Fibroblast of villous mesenchyme (primary cell): ENCODE measurements at regions not wholly inside any gene's neighbourhood (a gene's known extent, or its start where the extent isn't known, plus 50 kb on each side); places are given as distances from the start of the nearest gene placed in this dataset.

Experiments
- DNase-seq: peaks from one replicate; pipeline ENCODE4 v3.0.0-alpha.2; 2010; ENCODE audit warnings: low read depth
- H3K4me3 ChIP-seq: 2 replicates; pipeline ENCODE4 v1.5.1; 2011; ENCODE audit warnings: low read depth, mild to moderate bottlenecking, low read length
- CTCF ChIP-seq: IDR thresholded peaks from 2 replicates; pipeline ENCODE4 v1.5.1; 2012; ENCODE audit warnings: low read depth, mild to moderate bottlenecking, low read length; ENCODE audit not compliant: insufficient read depth

GRCh38 chr1:29966526-29967045, 730.3 kb downstream of the PTPRU start:
- no peak for TF ChIP-seq CTCF
- DNase-seq: no peak
- no peak overlapping the region for H3K4me3 ChIP-seq

DNA sequence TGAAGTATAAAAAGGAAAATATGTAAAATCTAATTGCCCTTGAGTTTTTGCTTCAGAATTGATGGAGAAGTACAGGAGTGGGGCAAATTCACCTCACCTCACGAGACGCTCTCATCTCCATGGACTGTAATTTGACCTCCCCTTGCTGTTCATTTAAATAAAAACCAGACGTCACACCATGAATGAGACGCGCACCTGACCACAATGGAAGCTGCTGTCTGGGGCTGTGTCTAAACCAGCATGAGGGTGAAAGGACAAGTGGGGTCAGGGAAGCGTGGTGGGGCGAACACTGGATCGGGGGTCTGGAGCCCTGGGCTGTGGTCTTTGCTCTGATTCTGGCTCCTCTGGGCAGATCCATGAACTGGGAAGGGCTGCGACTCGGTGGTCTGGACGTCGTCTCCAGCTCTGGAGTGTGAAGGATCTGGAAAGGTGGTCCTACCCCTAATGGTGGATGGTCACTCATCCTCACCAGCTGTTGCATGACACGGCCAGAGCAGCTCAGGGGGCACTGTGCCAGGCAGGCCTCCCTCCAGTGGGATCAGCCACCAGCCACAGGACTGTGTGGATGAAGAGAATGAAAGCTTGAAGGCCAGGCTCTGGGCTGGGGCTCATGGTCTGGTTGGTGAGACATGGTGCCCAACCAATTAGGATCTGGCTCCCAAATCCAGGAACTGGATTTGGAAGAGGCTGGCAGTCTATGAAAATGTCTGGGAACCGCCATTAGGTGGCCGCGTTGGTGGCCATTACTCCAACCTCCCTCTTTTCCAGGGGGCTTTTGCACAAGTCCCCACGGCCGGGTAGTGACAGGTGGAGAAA, 728.6 kb downstream of the PTPRU start:
- no peak for DNase-seq
- no peak overlapping the region for H3K4me3 ChIP-seq
- TF ChIP-seq CTCF: no peak

DNA sequence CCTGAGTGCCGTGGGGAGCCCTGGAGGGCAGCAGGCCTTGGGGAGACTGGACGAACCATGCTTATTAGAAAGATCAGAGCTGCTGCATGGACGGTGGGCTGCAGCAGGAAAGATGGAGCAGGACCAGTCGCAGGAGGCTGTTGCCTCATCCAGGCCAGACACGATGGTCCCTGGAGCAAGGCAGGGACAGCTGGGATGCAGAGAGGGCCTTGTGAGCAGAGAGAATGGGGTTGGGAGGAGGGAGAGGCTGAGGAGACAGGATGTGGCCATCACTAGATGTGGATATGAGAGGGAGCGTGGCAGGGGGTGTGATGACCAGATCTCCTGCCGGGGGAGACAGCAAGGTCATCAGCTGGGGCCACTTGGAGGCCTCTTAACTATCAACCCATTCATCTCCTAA, 727.6 kb downstream of the PTPRU start:
- DNase-seq: no peak
- TF ChIP-seq CTCF: no peak
- H3K4me3 ChIP-seq: no peak overlapping the region

- TF ChIP-seq CTCF: no peak
- no peak overlapping the region for H3K4me3 ChIP-seq
- no peak for DNase-seq
These were observed 726.5 kb downstream of the PTPRU start for GRCh38 chr1:29962831-29963247.

DNA sequence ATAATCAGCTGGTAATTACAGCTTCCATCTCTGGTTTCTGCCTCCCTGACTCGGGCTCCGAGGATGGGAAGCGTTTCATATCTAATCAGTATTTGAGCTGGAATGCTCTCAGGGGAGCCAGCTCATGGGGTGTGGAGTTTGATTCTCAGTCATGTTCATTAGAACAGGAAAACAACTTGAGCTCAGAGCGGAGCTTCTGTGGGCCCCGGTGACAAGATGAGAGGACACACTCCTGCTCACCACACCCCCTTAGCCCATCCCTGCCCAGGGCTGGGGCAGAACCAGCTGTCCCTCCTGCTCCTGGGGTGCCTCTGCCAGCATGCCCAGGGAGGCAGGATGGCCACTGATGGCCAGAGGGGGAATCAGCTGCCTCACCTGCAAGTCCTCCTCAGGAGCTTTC, 726.0 kb downstream of the PTPRU start:
- DNase-seq: no peak
- H3K4me3 ChIP-seq: no peak overlapping the region
- TF ChIP-seq CTCF: no peak

DNA sequence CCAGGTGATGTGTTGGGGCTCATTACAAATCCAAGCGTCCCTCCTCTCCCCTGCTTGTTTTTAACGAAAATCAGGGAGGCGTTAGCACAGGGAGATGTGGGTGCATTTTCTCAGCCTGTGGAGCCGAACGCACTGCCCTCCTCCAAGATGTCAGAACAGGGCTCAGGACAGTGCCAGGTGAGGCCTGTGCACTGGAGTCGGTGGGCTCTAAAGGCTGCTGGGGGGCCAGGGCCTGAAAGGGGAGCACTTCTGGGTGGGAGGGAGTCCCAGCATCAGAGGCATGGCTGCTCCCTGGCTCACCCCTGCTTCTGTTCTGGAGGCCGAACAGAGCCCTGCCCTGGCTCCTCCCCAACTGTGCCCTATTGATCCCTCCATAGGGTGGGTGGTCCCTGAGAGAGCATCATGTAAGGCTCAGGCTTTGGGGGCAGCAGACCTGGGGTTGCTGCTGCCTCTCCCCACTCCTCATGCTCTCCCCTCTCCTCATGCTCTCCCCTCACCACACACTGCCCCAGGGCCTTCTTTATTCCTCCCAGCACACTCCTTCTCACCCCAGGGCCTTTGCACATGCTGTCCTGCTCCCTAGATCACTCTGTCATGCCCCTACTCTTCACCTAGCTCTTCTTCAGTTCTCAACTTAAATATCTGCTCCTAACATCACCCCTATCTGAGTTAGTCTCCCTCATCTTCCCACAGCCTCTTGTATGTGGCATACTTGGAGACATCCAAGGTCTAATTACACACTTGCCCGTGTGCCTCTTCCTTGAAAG, 725.2 kb downstream of the PTPRU start:
- no peak for DNase-seq
- H3K4me3 ChIP-seq: no peak overlapping the region
- TF ChIP-seq CTCF: no peak
